Spleen (tissue), 11 donors: ENCODE measurements at regions not wholly inside any gene's neighbourhood (a gene's known extent, or its start where the extent isn't known, plus 50 kb on each side); places are given as distances from the start of the nearest gene placed in this dataset.

ENCODE experiments used
- DNase-seq: peaks from one replicate; pipeline ENCODE4 v3.0.0-alpha.2; 2020
- H3K27ac ChIP-seq, 8 donors: fragments of 200-600 bp; sonication (generic) in 7 of 8; 1 replicate in 4 of 8; 2 replicates in 4 of 8; pipeline versions ENCODE4 v1.5.0 to v1.8.0; 2016 to 2021; ENCODE audit warnings: inconsistent platforms in 4 of 8, mild to moderate bottlenecking in 4 of 8, moderate library complexity in 1 of 8
- H3K27me3 ChIP-seq, 7 donors: fragments of 200-600 bp; sonication (generic) in 6 of 7; replicated peaks in 1 of 7; 1 replicate in 4 of 7; 2 replicates in 3 of 7; pipeline versions ENCODE4 v1.5.0 to v1.8.0; 2016 to 2021; ENCODE audit warnings: inconsistent platforms in 3 of 7, mild to moderate bottlenecking in 1 of 7
- H3K36me3 ChIP-seq, 6 donors: fragments of 200-600 bp; sonication (generic) in 5 of 6; 1 replicate in 4 of 6; 2 replicates in 2 of 6; pipeline versions ENCODE4 v1.5.0 to v1.8.0; 2016 to 2021; ENCODE audit warnings: inconsistent platforms in 2 of 6
- H3K4me1 ChIP-seq, 6 donors: fragments of 200-600 bp; sonication (generic) in 5 of 6; 1 replicate in 3 of 6; 2 replicates in 3 of 6; pipeline versions ENCODE4 v1.5.0 to v1.8.0; 2016 to 2021; ENCODE audit warnings: inconsistent platforms in 3 of 6
- H3K4me3 ChIP-seq, 8 donors: fragments of 200-600 bp; sonication (generic) in 7 of 8; 1 replicate in 4 of 8; 2 replicates in 4 of 8; pipeline versions ENCODE4 v1.5.0 to v1.8.0; 2016 to 2021; ENCODE audit warnings: inconsistent platforms in 4 of 8, mild to moderate bottlenecking in 4 of 8, moderate library complexity in 2 of 8
- H3K9me3 ChIP-seq, 8 donors: fragments of 200-600 bp; sonication (generic) in 7 of 8; 1 replicate in 4 of 8; 2 replicates in 4 of 8; pipeline versions ENCODE4 v1.5.0 to v1.8.0; 2016 to 2021; ENCODE audit warnings: inconsistent platforms in 4 of 8
- POLR2A ChIP-seq, 3 donors: fragments of 450-650 bp; IDR thresholded peaks; one replicate each; pipeline ENCODE4 v1.5.1; 2017; ENCODE audit warnings: antibody characterized with exemption in 3 of 3, mild to moderate bottlenecking in 1 of 3
- POLR2AphosphoS5 ChIP-seq, 3 donors: sonication (generic); formaldehyde crosslinking; IDR thresholded peaks; one replicate each; pipeline ENCODE4 v1.5.1; 2017; ENCODE audit warnings: antibody characterized with exemption in 3 of 3
- WGBS, 5 donors: extraction: QIAGEN DNeasy Blood & Tissue Kit in 3 of 5; methylation state at CpG; one replicate each; pipeline versions ENCODE4 v1.1.5 to v1.1.7; 2013 to 2018; 5-methylcytosine and 5-hydroxymethylcytosine counted together
- intact Hi-C: fragments of 100-400 bp; cut with DNase I; formaldehyde crosslinking; loops from one replicate; pipeline ENCODE4 v1.15.0; 2023; ENCODE audit warnings: low total_unique reads
- TF ChIP-seq, protein P1 (sequence below), 11 experiments: fragments of 200-600 bp in 7 of 11; fragments of 450-650 bp in 4 of 11; sonication (generic) in 4 of 11; IDR thresholded peaks in 8 of 11; conservative IDR thresholded peaks in 3 of 11; 1 replicate in 7 of 11; 2 replicates in 4 of 11; pipeline versions ENCODE4 v1.4.0 to v1.8.0; 2016 to 2021; ENCODE audit warnings: antibody characterized with exemption in 11 of 11, inconsistent platforms in 4 of 11, mild to moderate bottlenecking in 1 of 11
- donor health status: healthy with polysubstance abuse.
- donor health status: DM: no; HTN: no; CAD: no; lungs with moderate emphysema.
- donor health status: DM: no; HTN: no; CAD: no.
- donor health status: Bipolar disorder and iron deficiency.
- donor health status: healthy.
- donor health status: DM: no; HTN: no; CAD: no.
- donor health status: DM: yes; HTN: yes; CAD: no.

DNA sequence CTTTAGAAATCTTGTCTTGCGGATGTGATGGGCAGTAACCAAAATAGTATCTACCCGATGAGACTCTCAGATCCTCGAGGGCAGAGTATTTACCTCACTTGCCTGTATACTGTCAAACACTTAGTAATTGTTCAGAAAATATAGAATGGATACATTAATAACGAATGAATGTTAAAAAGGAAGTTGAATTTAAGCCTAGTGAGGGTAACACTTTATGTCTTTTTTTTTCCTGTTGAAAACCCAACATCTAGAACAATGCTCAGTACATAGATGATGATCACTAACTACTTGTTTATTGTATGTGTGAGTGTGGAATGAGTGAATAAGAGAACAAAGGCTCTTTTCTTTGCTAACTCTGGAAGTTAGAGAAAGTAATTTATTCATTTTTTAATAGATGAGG is 195.7 kb downstream of the MIAT start:
- no peak overlapping the region for H3K27ac ChIP-seq
- no peaks in the 10 kb centered on the region for H3K9me3 ChIP-seq
- no peaks in the 10 kb centered on the region for H3K4me1 ChIP-seq
- TF ChIP-seq, protein P1, sequence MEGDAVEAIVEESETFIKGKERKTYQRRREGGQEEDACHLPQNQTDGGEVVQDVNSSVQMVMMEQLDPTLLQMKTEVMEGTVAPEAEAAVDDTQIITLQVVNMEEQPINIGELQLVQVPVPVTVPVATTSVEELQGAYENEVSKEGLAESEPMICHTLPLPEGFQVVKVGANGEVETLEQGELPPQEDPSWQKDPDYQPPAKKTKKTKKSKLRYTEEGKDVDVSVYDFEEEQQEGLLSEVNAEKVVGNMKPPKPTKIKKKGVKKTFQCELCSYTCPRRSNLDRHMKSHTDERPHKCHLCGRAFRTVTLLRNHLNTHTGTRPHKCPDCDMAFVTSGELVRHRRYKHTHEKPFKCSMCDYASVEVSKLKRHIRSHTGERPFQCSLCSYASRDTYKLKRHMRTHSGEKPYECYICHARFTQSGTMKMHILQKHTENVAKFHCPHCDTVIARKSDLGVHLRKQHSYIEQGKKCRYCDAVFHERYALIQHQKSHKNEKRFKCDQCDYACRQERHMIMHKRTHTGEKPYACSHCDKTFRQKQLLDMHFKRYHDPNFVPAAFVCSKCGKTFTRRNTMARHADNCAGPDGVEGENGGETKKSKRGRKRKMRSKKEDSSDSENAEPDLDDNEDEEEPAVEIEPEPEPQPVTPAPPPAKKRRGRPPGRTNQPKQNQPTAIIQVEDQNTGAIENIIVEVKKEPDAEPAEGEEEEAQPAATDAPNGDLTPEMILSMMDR (IDR thresholded peaks at IDR 0.05 in 8 of 11, conservative IDR thresholded peaks at IDR 0.05 in 3 of 11) = no peak
- no peak for DNase-seq
- H3K27me3 ChIP-seq = no peaks in the 10 kb centered on the region
- WGBS, 5 donors = 85 to 92% (median 87%) methylated on average over 4 of the region's 4 CpGs
- H3K4me3 ChIP-seq = no peak overlapping the region
- peaks cover 0 to 9% (median 0%) of the 10 kb centered on the region in 6 donors for H3K36me3 ChIP-seq
- intact Hi-C loops = no loop called here

DNA sequence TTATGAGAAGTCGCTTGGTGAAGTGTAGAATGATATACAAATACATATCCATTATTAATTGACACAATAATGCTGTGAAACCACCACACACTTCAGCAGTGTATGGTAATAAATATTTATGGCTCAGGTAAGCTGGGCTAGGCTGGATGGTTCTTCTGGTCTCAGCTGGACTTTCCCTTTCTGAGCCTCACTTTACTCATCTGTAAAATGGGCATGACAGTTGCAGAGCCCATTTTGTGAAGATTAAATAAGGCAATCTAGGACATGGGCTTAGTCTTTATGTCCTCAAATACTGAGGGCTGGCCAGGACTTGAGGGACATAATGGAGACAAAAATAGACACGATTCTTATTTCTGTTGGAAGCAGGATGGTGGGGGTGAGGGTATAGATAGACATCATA is 196.1 kb downstream of the MIAT start:
- no peaks in the 10 kb centered on the region for H3K9me3 ChIP-seq
- 86 to 92% (median 90%) methylated on average over 2 of the region's 2 CpGs for WGBS, 5 donors
- DNase-seq = no peak

DNA sequence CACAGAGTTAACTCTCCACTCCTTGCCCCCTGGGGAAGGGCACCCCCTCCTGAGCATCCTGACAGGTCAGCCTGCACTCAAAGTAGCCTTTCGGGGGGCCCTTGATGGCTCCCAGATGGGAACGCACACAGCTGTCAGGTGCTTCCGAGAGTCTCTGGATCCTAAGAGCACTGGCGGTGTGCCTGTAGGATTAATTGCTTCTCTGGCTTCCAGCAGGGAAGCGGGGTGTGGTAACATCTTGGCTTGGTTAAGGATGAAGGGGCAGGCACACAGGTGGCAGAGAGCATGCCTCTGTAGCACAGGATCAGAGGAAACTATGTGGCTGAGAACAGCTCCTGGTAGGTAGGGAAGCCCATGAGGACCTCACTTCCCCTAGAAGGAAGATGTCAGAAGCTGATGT is 199.8 kb downstream of the MIAT start:
- Histone ChIP-seq H3K4me1 (no peaks in the 10 kb centered on the region), H3K27ac (no peak overlapping the region), H3K27me3 (no peaks in the 10 kb centered on the region), H3K4me3 (no peak overlapping the region), H3K36me3 (peaks cover 0 to 7% (median 0%) of the 10 kb centered on the region in 6 donors), H3K9me3 (peaks cover 0 to 12% (median 0%) of the 10 kb centered on the region in 8 donors)
- DNase-seq = no peak
- TF ChIP-seq, protein P1 (IDR thresholded peaks at IDR 0.05 in 8 of 11, conservative IDR thresholded peaks at IDR 0.05 in 3 of 11) = no peak
- TF ChIP-seq POLR2A (IDR thresholded peaks at IDR 0.05) (no peak), POLR2AphosphoS5 (IDR thresholded peaks at IDR 0.05) (no peak)
- WGBS, 5 donors = 70 to 87% (median 82%) methylated on average over 5 of the region's 5 CpGs
- intact Hi-C loops = no loop called here

More for the DNA sequence above, 196.1 kb downstream of the MIAT start:
- TF ChIP-seq POLR2A (IDR thresholded peaks at IDR 0.05) = no peak
- H3K4me1 ChIP-seq = no peaks in the 10 kb centered on the region
- H3K27ac ChIP-seq = no peak overlapping the region
- H3K36me3 ChIP-seq = peaks cover 0 to 9% (median 0%) of the 10 kb centered on the region in 6 donors
- no peaks in the 10 kb centered on the region for H3K27me3 ChIP-seq
- intact Hi-C loops = no loop called here
- no peak overlapping the region for H3K4me3 ChIP-seq

DNA sequence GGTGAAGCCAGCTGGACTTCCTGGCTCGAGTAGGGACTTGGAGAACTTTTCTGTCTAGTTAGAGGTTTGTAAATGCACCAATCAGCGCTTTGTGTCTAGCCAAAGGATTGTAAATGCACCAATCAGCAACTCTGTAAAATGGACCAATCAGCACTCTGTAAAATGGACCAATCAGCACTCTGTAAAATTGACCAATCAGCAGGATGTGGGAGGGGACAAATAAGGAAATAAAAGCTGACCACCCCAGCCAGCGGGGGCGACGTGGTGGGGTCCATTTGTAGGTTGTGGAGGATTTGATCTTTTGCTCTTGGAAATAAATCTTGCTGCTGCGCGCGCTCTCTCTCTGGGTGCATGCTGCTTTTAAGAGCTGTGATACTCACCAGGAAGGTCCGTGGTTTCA is 202.9 kb downstream of the MIAT start:
- no peak for DNase-seq
- intact Hi-C loops = no loop called here
- H3K4me3 ChIP-seq = no peak overlapping the region
- no peak overlapping the region for H3K27ac ChIP-seq
- no peaks in the 10 kb centered on the region for H3K4me1 ChIP-seq
- TF ChIP-seq POLR2AphosphoS5 (IDR thresholded peaks at IDR 0.05) (no peak), POLR2A (IDR thresholded peaks at IDR 0.05) (no peak)
- TF ChIP-seq, protein P1 (IDR thresholded peaks at IDR 0.05 in 8 of 11, conservative IDR thresholded peaks at IDR 0.05 in 3 of 11) = no peak
- peaks cover 0 to 20% (median 0%) of the 10 kb centered on the region in 6 donors for H3K36me3 ChIP-seq
- peaks cover 0 to 12% (median 0%) of the 10 kb centered on the region in 8 donors for H3K9me3 ChIP-seq
- no peaks in the 10 kb centered on the region for H3K27me3 ChIP-seq
- WGBS, 5 donors = 86 to 93% (median 90%) methylated on average over 9 of the region's 9 CpGs

DNA sequence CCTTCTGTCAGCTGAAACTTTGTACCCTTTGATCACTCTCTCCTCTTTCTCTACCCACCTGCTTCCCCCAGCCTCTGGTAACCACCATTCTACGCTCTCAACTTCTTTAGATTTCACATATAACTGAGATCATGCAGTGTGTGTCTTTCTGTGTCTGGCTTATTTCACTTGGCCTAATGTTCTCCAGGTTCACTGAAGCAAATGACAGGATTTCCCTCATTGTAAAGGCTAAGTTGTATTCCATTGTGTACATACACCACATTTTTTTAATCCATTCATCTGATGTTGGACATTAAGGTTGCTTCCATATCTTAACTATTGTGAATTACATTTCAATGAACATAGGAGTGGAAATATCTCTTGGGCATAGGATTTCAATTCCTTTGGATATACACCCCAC is 207.6 kb downstream of the MIAT start:
- Histone ChIP-seq H3K4me3 (no peak overlapping the region), H3K36me3 (peaks cover 0 to 45% (median 0%) of the 10 kb centered on the region in 6 donors), H3K27me3 (no peaks in the 10 kb centered on the region), H3K4me1 (no peaks in the 10 kb centered on the region), H3K27ac (no peak overlapping the region), H3K9me3 (peaks cover 0 to 27% (median 0%) of the 10 kb centered on the region in 8 donors)
- 88 to 96% (median 90%) methylated on average over 1 of the region's 1 CpG for WGBS, 5 donors
- no peak for DNase-seq
- intact Hi-C loops = no loop called here
- no peak for TF ChIP-seq POLR2AphosphoS5 (IDR thresholded peaks at IDR 0.05)
- TF ChIP-seq POLR2A (IDR thresholded peaks at IDR 0.05) = no peak
- TF ChIP-seq, protein P1 (IDR thresholded peaks at IDR 0.05 in 8 of 11, conservative IDR thresholded peaks at IDR 0.05 in 3 of 11) = no peak
